CD4-positive, alpha-beta T cell treated with Interferon gamma for 1 hour (primary cell): ENCODE measurements at regions not wholly inside any gene's neighbourhood (a gene's known extent, or its start where the extent isn't known, plus 50 kb on each side); places are given as distances from the start of the nearest gene placed in this dataset.
"Not testable (repeated sequence)": the region's sequence is repeated elsewhere in the genome, so short reads cannot be mapped to it uniquely, and the experiment has no call there.

Experiments
- DNase-seq: peaks from one replicate; pipeline ENCODE4 v3.0.0-alpha.2; 2020

DNA sequence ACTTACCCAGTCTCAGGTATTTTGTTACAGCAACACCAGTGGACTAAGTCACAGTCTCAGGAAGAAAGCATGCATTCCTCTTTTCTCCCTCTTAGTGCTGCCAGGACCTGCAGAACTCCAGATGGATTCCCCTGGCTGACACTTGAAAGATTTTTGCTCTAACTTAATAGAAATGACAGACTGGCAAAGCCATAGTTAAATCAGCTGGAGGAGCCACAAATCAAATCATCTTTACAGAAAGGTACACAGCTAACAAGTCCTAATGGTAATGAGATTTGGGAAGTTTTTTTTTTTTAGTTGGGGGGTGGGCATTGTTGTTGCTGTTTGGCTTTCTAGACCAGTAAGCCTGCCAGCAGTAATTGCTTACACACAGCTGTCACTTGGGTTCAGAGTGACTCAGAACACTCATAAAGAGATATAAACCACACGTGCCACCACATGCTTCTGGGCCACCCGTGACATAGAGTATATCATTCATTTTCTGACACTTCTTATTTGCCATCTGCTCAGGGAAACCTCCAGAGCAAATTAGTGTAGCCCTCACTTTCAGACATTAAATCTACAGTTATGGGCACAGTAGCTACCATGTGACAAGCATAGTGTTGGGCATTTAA, 72.4 kb downstream of the FH start:
- DNase-seq, result no peak

DNA sequence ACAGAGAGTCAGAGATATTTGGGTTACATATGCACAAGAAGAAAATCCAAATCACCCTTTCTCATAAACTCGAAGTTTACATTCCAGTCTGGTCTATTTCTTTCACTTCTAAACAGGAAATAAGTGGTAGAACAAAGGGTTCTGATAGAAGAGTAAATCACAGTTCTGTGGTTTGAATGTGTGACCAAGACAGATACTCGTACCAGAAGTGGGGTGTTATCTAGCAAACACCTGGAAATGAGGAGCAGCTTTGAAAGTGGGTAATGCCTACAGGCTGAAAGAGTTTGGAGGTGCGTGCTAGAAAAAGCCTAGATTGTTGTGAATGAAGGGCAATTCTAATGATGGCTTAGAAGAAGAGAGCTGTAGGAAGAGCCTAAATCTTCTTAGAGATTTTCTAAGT, 74.7 kb downstream of the FH start:
- no peak for DNase-seq

GRCh38 chr1:241443561-241443960, 76.0 kb downstream of the FH start:
- no peak for DNase-seq

GRCh38 chr1:241442686-241443085, 76.9 kb downstream of the FH start:
- no peak for DNase-seq

DNA sequence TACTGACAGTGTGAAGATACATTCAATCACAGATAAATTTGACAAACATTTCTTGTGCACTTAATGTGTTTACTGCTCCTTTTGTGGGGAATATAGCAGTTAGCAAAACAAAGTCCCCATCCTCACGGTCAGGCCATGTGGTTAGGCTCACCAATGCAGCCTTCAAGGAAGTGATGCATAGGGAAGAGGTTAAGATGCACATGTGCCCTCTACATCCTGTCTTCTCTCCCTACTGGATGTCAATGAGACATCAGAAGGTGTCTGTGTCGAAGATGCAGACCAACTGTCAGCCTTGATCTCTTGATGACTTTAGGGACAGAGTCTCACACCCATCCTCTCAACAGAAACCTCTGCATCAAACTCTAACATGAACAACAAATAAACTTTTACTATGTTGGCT, 78.7 kb downstream of the FH start:
- no peak for DNase-seq

DNA sequence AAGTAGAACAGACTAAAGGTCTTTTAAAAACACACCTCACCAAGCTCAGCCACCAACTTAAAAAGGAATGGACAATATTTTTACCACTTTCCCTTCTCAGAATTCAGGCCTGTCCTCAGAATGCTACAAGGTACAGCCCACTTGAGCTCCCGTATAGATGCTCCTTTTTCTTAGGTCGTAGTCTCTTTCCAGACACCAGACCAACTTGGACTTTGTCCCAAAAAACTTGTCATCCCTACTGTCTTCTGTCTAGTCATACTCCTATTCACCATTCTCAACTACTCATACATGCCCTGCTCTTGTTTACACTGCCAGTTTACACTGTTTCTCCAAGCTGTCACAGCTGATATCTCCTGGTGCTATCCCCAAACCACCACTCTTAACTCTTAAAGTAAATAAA, 80.9 kb downstream of the FH start:
- DNase-seq, result not testable (repeated sequence)

GRCh38 chr1:241432241-241432640, 75.2 kb upstream of the RGS7 start:
- DNase-seq, result no peak

DNA sequence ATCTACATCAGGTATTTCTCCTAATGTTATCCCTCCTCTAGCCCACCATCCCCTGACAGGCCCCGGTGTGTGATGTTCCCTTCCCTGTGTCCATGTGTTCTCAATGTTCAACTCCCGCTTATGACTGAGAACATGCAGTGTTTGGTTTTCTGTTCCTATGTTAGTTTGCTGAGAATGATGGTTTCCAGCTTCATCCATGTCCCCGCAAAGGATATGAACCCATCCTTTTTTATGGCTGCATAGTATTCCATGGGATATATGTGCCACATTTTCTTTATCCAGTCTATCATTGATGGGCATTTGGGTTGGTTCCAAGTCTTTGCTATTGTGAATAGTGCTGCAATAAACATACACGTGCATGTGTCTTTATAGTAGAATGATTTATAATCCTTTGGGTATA, 68.1 kb upstream of the RGS7 start:
- not testable (repeated sequence) for DNase-seq

- DNase-seq, result no peak
Observed at GRCh38 chr1:241424480-241424971, 67.5 kb upstream of the RGS7 start.

GRCh38 chr1:241423541-241424479, 66.8 kb upstream of the RGS7 start:
- peak; percentile 3 for DNase-seq

- DNase-seq, result no peak
Observed at GRCh38 chr1:241422470-241422869, 65.5 kb upstream of the RGS7 start.

GRCh38 chr1:241419986-241420385, 63.0 kb upstream of the RGS7 start:
- DNase-seq, result no peak

DNA sequence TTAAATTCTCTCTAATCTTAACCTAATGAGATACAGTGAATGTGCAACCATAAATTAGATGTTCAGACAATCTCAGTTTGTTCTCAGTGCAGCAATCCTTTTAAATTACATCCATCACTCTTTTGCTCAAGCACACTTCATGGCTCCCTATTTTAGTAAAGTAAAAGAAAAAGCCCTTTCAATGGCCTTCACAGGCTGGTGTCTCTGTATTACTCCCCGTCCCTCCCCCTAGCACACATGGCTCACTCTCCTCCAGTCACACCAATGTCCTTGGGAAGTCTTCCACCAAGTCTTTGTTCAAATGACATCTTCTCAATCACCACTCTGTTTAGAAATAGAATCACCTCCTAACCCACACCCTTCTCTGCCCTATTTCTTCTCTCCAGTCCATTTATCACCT, 60.3 kb upstream of the RGS7 start:
- DNase-seq, result no peak

DNA sequence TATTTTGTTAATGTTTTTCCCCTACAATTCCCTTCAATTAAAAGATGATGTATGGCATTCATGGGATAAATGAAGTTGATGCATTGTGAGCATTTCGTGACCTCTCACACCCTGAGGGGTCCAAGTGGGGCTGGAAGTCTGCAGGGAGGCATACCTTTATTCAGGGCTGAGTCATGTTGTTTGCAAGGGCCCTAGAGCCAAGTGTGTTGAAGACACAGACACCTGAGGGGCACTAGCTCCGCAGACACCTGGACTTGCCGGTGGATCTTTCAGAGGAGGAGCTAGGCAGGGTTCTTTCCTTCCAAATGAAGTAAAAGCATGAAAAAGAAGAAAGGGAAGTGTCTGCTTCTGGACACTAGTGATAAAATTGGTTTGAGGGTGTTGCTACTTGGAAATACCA, 57.0 kb upstream of the RGS7 start:
- DNase-seq, result no peak

DNA sequence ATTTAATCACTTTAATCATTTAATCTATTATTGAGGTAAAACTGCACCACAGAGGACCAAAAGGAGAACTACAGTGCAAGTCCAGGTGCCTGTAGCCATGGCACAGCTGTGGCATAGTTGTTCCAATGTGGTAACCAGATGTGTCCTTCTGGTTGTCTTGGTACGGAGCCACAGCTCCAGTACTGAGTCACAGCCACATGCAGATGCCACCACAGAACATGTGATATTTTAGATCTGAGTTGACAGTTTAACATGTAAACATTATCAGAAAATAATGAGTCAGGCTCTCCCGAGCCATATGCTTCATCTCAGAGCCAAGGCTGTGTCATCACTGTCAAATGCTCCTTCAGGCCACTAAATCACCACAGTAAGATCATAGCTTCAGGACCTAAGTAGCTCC, 56.4 kb upstream of the RGS7 start:
- no peak for DNase-seq

GRCh38 chr1:241412646-241413045, 55.6 kb upstream of the RGS7 start:
- no peak for DNase-seq

- no peak for DNase-seq
Observed at GRCh38 chr1:241411776-241412338, 54.9 kb upstream of the RGS7 start.

GRCh38 chr1:241411056-241411775, 54.2 kb upstream of the RGS7 start:
- DNase-seq, result no peak

GRCh38 chr1:241408170-241408569, 51.2 kb upstream of the RGS7 start:
- DNase-seq, result no peak
